GM23248 (cell line): ENCODE measurements at regions not wholly inside any gene's neighbourhood (a gene's known extent, or its start where the extent isn't known, plus 50 kb on each side); places are given as distances from the start of the nearest gene placed in this dataset.

Experiments used
- DNase-seq: peaks from one replicate; pipeline ENCODE4 v3.0.0-alpha.2; 2015
- H2AFZ ChIP-seq: fragments of 200-600 bp; sonication (generic); 2 replicates; pipeline ENCODE4 v1.6.1; 2016; ENCODE audit warnings: antibody characterized with exemption
- H3F3A ChIP-seq: fragments of 200-600 bp; sonication (generic); 2 replicates; pipeline ENCODE4 v1.6.1; 2016; ENCODE audit warnings: mild to moderate bottlenecking, antibody characterized with exemption, mixed run types; ENCODE audit not compliant: insufficient read depth
- H3K27ac ChIP-seq: fragments of 200-600 bp; sonication (generic); 2 replicates; pipeline ENCODE4 v1.5.1; 2016; ENCODE audit warnings: mild to moderate bottlenecking
- H3K27me3 ChIP-seq: fragments of 200-600 bp; sonication (generic); replicated peaks from 2 replicates; pipeline ENCODE4 v1.6.1; 2016; ENCODE audit warnings: mild to moderate bottlenecking; ENCODE audit not compliant: insufficient read depth
- H3K36me3 ChIP-seq: fragments of 200-600 bp; sonication (generic); 2 replicates; pipeline ENCODE4 v1.6.1; 2016; ENCODE audit warnings: low read depth, mild to moderate bottlenecking
- H3K4me1 ChIP-seq: fragments of 200-600 bp; sonication (generic); 2 replicates; pipeline ENCODE4 v1.6.1; 2016; ENCODE audit warnings: mild to moderate bottlenecking; ENCODE audit not compliant: insufficient read depth
- H3K4me2 ChIP-seq: fragments of 200-600 bp; sonication (generic); one replicate; pipeline ENCODE4 v1.6.1; 2016; ENCODE audit warnings: mild to moderate bottlenecking; ENCODE audit not compliant: unreplicated experiment
- H3K4me3 ChIP-seq: fragments of 200-600 bp; sonication (generic); 2 replicates; pipeline ENCODE4 v1.5.1; 2016; ENCODE audit warnings: mild to moderate bottlenecking
- H3K79me2 ChIP-seq: fragments of 200-600 bp; sonication (generic); 2 replicates; pipeline ENCODE4 v1.6.1; 2016; ENCODE audit warnings: mild to moderate bottlenecking; ENCODE audit not compliant: insufficient read depth
- H3K9ac ChIP-seq: fragments of 200-600 bp; sonication (generic); 2 replicates; pipeline ENCODE4 v1.6.1; 2016; ENCODE audit warnings: mild to moderate bottlenecking
- H3K9me2 ChIP-seq: fragments of 200-600 bp; sonication (generic); 2 replicates; pipeline ENCODE4 v1.6.1; 2016; ENCODE audit warnings: mixed run types, mild to moderate bottlenecking, moderate library complexity; ENCODE audit not compliant: insufficient read depth
- H3K9me3 ChIP-seq: fragments of 200-600 bp; sonication (generic); one replicate; pipeline ENCODE4 v1.6.1; 2017; ENCODE audit warnings: low read depth
- H4K20me1 ChIP-seq: fragments of 200-600 bp; sonication (generic); 2 replicates; pipeline ENCODE4 v1.6.0; 2016; ENCODE audit not compliant: insufficient read depth
- EZH2 ChIP-seq: fragments of 200-600 bp; sonication (generic); IDR thresholded peaks from 2 replicates; pipeline ENCODE4 v1.6.1; 2018; ENCODE audit warnings: antibody characterized with exemption, mild to moderate bottlenecking; ENCODE audit not compliant: insufficient read depth, poor library complexity, severe bottlenecking
- EZH2phosphoT487 ChIP-seq: fragments of 200-600 bp; sonication (generic); IDR thresholded peaks from 2 replicates; pipeline ENCODE4 v1.6.1; 2018; ENCODE audit warnings: antibody characterized with exemption, moderate library complexity, mild to moderate bottlenecking, low read depth; ENCODE audit not compliant: insufficient read depth
- WGBS, 2 experiments: methylation state at CpG; one replicate each; pipeline ENCODE4 v1.1.6; 2015 to 2017; ENCODE audit warnings: low lambda C conversion rate in 2 of 2, low coverage in 1 of 2; ENCODE audit errors: missing lambda C conversion rate in 2 of 2; 5-methylcytosine and 5-hydroxymethylcytosine counted together
- in situ Hi-C: fragments of 300-500 bp; cut with MboI; formaldehyde crosslinking; loops from 2 replicates; pipeline ENCODE4 v1.15.0; 2020

DNA sequence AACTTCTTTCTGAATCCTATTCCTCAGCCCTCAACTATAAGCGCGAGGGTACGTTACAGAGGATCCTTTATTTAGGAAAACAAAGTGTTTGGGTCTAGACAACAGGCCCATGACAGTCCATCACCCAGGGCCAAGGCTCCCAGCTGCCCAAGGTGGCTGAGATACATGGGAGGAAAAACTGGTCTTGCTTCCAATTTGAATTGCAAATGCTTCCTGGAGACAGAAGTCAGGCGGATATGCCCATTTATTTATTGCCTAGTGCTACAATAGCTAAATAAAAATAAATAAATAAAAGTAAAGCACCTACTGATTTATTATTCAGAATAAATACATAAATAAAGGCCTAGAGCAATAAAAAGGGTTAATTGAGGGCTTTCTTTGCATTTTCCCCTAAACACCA lies 248.7 kb downstream of the DHX15 start:
- H3K4me3 ChIP-seq, result no peak overlapping the region
- no peaks in the 10 kb centered on the region for H4K20me1 ChIP-seq
- no peak overlapping the region for H3K27ac ChIP-seq
- no peaks in the 10 kb centered on the region for H3K9me3 ChIP-seq
- H3K4me2 ChIP-seq, result no peak overlapping the region
- H3K9ac ChIP-seq, result no peak overlapping the region
- H3K27me3 ChIP-seq, result no peaks in the 10 kb centered on the region
- no peak overlapping the region for H2AFZ ChIP-seq
- TF ChIP-seq EZH2 (no peak), EZH2phosphoT487 (no peak)
- no peaks in the 10 kb centered on the region for H3K79me2 ChIP-seq
- H3F3A ChIP-seq, result no peaks in the 10 kb centered on the region
- H3K4me1 ChIP-seq, result no peaks in the 10 kb centered on the region
- no peaks in the 10 kb centered on the region for H3K36me3 ChIP-seq
- in situ Hi-C loops, result no loop called here
- 80 to 84% methylated on average over 4 of the region's 4 CpGs for WGBS, 2 experiments
- H3K9me2 ChIP-seq, result no peaks in the 10 kb centered on the region
- DNase-seq, result no peak

DNA sequence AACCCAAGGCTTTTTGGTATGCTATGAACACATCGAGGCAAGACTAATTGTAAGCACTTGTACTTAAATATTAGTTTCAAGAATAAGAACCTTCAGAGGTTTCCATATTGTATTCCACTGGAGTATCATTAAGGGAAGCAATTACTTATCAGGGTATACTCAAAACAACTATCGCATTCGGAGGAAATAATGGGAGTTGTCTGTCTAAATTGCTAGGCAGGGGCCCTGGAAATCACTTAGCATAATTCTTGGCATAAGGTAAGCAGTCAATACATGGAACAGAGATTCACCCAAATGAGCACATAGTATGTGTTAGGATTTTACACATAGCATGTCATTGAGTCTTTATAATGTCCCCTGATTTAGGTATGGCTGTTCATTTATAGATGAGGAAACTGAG lies 249.4 kb downstream of the DHX15 start:
- Histone ChIP-seq H4K20me1 (no peaks in the 10 kb centered on the region), H3K4me2 (no peak overlapping the region), H3K9me3 (no peaks in the 10 kb centered on the region), H3K36me3 (no peaks in the 10 kb centered on the region), H3K9me2 (no peaks in the 10 kb centered on the region), H3F3A (no peaks in the 10 kb centered on the region), H3K4me1 (no peaks in the 10 kb centered on the region), H2AFZ (no peak overlapping the region), H3K27me3 (no peaks in the 10 kb centered on the region), H3K79me2 (no peaks in the 10 kb centered on the region), H3K9ac (no peak overlapping the region), H3K27ac (no peak overlapping the region), H3K4me3 (no peak overlapping the region)
- in situ Hi-C loops, result no loop called here
- no peak for TF ChIP-seq EZH2phosphoT487
- no peak for TF ChIP-seq EZH2
- DNase-seq, result no peak
- WGBS, 2 experiments, result 63 to 70% methylated on average over 3 of the region's 3 CpGs

DNA sequence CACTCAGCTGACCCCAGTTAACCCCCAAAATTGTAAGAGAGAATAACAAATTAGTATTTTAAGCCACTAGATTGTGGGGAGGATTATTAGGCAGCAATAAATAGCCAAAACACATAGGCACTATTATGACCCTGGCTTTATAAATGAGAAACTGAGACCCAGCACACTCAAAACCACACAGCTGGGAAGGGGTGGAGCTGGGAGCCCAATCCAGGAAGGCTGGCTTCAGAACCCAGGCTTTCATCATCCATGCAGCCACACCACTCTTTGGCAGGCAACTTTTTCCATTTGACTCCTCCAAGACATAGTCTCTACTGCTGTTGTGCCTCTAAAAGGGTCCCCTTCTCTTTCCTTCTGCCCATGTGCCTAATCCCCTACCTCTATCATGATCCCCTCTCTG lies 253.8 kb downstream of the DHX15 start:
- Histone ChIP-seq H3K9me2 (no peaks in the 10 kb centered on the region), H3K36me3 (no peaks in the 10 kb centered on the region), H3K27ac (no peak overlapping the region), H3K9me3 (no peaks in the 10 kb centered on the region), H3K4me1 (no peaks in the 10 kb centered on the region), H3K4me2 (no peak overlapping the region), H3K4me3 (no peak overlapping the region), H2AFZ (no peak overlapping the region), H4K20me1 (no peaks in the 10 kb centered on the region), H3K79me2 (no peaks in the 10 kb centered on the region), H3F3A (no peaks in the 10 kb centered on the region), H3K9ac (no peak overlapping the region), H3K27me3 (no peaks in the 10 kb centered on the region)
- peak; percentile 4 for DNase-seq
- TF ChIP-seq EZH2phosphoT487, result no peak
- TF ChIP-seq EZH2, result no peak
- in situ Hi-C loops, result no loop called here

DNA sequence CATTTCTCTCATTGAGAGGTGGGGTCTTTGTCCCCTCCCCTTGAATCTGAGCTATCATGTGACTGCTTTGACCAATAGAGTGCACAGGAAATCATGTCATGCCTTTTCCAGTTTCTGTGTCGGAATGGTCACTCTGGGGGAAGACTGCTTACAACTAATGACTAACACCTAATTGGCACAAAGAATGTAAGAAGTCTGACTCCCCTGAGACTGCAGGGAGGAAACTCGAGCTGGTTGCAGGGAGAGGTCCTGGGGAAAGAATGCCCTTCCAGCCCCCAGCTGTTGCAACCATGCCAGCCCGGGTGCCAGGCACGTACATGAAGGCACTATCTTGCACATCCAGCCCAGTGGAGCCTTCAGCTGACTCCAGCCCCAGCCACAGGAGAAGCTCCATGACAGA lies 254.2 kb downstream of the DHX15 start:
- Histone ChIP-seq H3K36me3 (no peaks in the 10 kb centered on the region), H3K79me2 (no peaks in the 10 kb centered on the region), H4K20me1 (no peaks in the 10 kb centered on the region), H3K27me3 (no peaks in the 10 kb centered on the region), H3K27ac (no peak overlapping the region), H3K9me2 (no peaks in the 10 kb centered on the region), H3K9me3 (no peaks in the 10 kb centered on the region), H3F3A (no peaks in the 10 kb centered on the region), H3K4me3 (no peak overlapping the region), H3K4me2 (no peak overlapping the region), H3K9ac (no peak overlapping the region), H2AFZ (no peak overlapping the region), H3K4me1 (no peaks in the 10 kb centered on the region)
- in situ Hi-C loops, result no loop called here
- TF ChIP-seq EZH2phosphoT487 (no peak), EZH2 (no peak)
- peak; percentile 32 for DNase-seq
- WGBS, 2 experiments, result 47 to 57% methylated on average over 4 of the region's 4 CpGs

DNA sequence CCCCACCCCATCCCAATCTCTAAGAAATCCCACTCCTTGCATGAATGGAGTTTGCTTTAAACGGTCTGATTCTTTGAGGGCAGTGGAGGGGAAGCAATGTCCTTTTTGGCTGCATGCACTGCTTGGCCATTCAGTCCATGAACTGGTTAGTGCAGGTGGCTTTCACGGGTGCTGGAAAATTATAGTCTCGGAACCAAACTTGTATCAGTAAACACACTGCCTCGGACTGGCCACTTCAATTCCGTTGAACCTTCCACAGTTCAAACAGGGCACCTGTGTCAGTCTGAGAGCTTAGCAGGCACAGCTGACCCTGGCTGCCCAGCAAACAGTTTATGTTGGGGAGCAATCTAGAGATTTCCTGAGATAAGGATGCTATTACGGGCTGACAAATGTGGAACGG lies 255.6 kb downstream of the DHX15 start:
- H2AFZ ChIP-seq, result no peak overlapping the region
- no peaks in the 10 kb centered on the region for H3K36me3 ChIP-seq
- in situ Hi-C loops, result no loop called here
- H3K4me2 ChIP-seq, result no peak overlapping the region
- H3K27me3 ChIP-seq, result no peaks in the 10 kb centered on the region
- H3K9me3 ChIP-seq, result no peaks in the 10 kb centered on the region
- DNase-seq, result no peak
- WGBS, 2 experiments, result 48 to 55% methylated on average over 7 of the region's 7 CpGs
- no peak overlapping the region for H3K27ac ChIP-seq
- H3F3A ChIP-seq, result no peaks in the 10 kb centered on the region
- no peaks in the 10 kb centered on the region for H3K9me2 ChIP-seq
- TF ChIP-seq EZH2 (no peak), EZH2phosphoT487 (no peak)
- H3K4me3 ChIP-seq, result no peak overlapping the region
- no peak overlapping the region for H3K9ac ChIP-seq
- no peaks in the 10 kb centered on the region for H3K79me2 ChIP-seq
- H4K20me1 ChIP-seq, result no peaks in the 10 kb centered on the region
- H3K4me1 ChIP-seq, result no peaks in the 10 kb centered on the region
